ENCODE measurements at regions not wholly inside any gene's neighbourhood (a gene's known extent, or its start where the extent isn't known, plus 50 kb on each side); places are given as distances from the start of the nearest gene placed in this dataset.
"Not testable (repeated sequence)": the region's sequence is repeated elsewhere in the genome, so short reads cannot be mapped to it uniquely, and the experiment has no call there.

- Histone ChIP-seq H3K4me2 (no peak overlapping the region), H3K9ac (no peak overlapping the region), H4K20me1 (peaks cover 0 to 9% (median 0%) of the 10 kb centered on the region in 11 experiments; a peak in 4 of 22 replicates), H3K4me1 (no peaks in the 10 kb centered on the region), H3K27ac (no peak overlapping the region), H3K36me3 (peaks cover 7 to 27% (median 18%) of the 10 kb centered on the region in 11 experiments; a peak in 16 of 22 replicates), H3K9me3 (replicated peaks in 1 of 11) (peaks cover 59 to 82% (median 68%) of the 10 kb centered on the region in 11 experiments), H3K4me3 (no peak overlapping the region), H3K27me3 (no peaks in the 10 kb centered on the region)
- no peak for TF ChIP-seq Cebpa-rat (IDR thresholded peaks at IDR 0.05)
Measured at GRCh38 chr5:94102849-94103248, 361.4 kb upstream of the POU5F2 start.

GRCh38 chr5:94097384-94097783 lies 356.0 kb upstream of the POU5F2 start:
- H3K9me3 ChIP-seq (replicated peaks in 1 of 11) = peaks cover 44 to 72% (median 56%) of the 10 kb centered on the region in 11 experiments
- not testable (repeated sequence) for H3K4me3 ChIP-seq, H3K27me3 ChIP-seq, H3K27ac ChIP-seq, H3K9ac ChIP-seq, H3K4me1 ChIP-seq, H3K4me2 ChIP-seq
- peaks cover 0 to 16% (median 7%) of the 10 kb centered on the region in 11 experiments; a peak in 8 of 22 replicates for H3K36me3 ChIP-seq
- peaks cover 0 to 28% (median 0%) of the 10 kb centered on the region in 11 experiments; a peak in 7 of 22 replicates for H4K20me1 ChIP-seq

GRCh38 chr5:94094793-94095441 lies 353.5 kb upstream of the POU5F2 start:
- Histone ChIP-seq H3K9ac (no peak overlapping the region), H3K27ac (no peak overlapping the region), H3K4me2 (no peak overlapping the region), H3K27me3 (no peaks in the 10 kb centered on the region), H3K36me3 (peaks cover 0 to 15% (median 0%) of the 10 kb centered on the region in 11 experiments; a peak in 7 of 22 replicates), H3K9me3 (replicated peaks in 1 of 11) (peaks cover 28 to 51% (median 37%) of the 10 kb centered on the region in 11 experiments), H4K20me1 (peaks cover 0 to 28% (median 0%) of the 10 kb centered on the region in 11 experiments; a peak in 7 of 22 replicates), H3K4me1 (no peaks in the 10 kb centered on the region), H3K4me3 (no peak overlapping the region)
- no peak for TF ChIP-seq Cebpa-rat (IDR thresholded peaks at IDR 0.05)

- no peak for TF ChIP-seq Cebpa-rat (IDR thresholded peaks at IDR 0.05)
- H3K9me3 ChIP-seq (replicated peaks in 1 of 11) = peaks cover 14 to 34% (median 21%) of the 10 kb centered on the region in 11 experiments
Measured at GRCh38 chr5:94093300-94093699, 351.9 kb upstream of the POU5F2 start.

GRCh38 chr5:94086635-94087034 lies 345.2 kb upstream of the POU5F2 start:
- not testable (repeated sequence) for H3K9ac ChIP-seq; H3K4me2 ChIP-seq; H3K9me3 ChIP-seq (replicated peaks in 1 of 11); H3K4me1 ChIP-seq; H3K4me3 ChIP-seq; H3K27me3 ChIP-seq; H3K36me3 ChIP-seq; H3K27ac ChIP-seq
- H4K20me1 ChIP-seq = peaks cover 0 to 24% (median 12%) of the 10 kb centered on the region in 11 experiments; a peak in 8 of 22 replicates

More at GRCh38 chr5:94093300-94093699, 351.9 kb upstream of the POU5F2 start:
- Histone ChIP-seq H3K27ac (no peak overlapping the region), H4K20me1 (peaks cover 0 to 30% (median 0%) of the 10 kb centered on the region in 11 experiments; a peak in 8 of 22 replicates), H3K4me2 (no peak overlapping the region), H3K4me3 (no peak overlapping the region), H3K27me3 (no peaks in the 10 kb centered on the region), H3K9ac (no peak overlapping the region), H3K36me3 (peaks cover 0 to 15% (median 0%) of the 10 kb centered on the region in 11 experiments; a peak in 5 of 22 replicates), H3K4me1 (no peaks in the 10 kb centered on the region)

GRCh38 chr5:94086194-94086593 lies 344.8 kb upstream of the POU5F2 start:
- peaks cover 0 to 29% (median 12%) of the 10 kb centered on the region in 11 experiments; a peak in 8 of 22 replicates for H4K20me1 ChIP-seq
- H3K27ac ChIP-seq = no peak overlapping the region
- H3K4me2 ChIP-seq = no peak overlapping the region
- H3K4me3 ChIP-seq = no peak overlapping the region
- H3K36me3 ChIP-seq = 0 out of 22 replicates have a peak, but pooled peaks cover 0 to 3% (median 0%) of the 10 kb centered on the region in 11 experiments
- no peaks in the 10 kb centered on the region for H3K4me1 ChIP-seq
- no peak overlapping the region for H3K9ac ChIP-seq
- H3K27me3 ChIP-seq = no peaks in the 10 kb centered on the region
- peaks cover 0 to 8% (median 3%) of the 10 kb centered on the region in 11 experiments; a peak in 4 of 22 replicates for H3K9me3 ChIP-seq (replicated peaks in 1 of 11)
- no peak for TF ChIP-seq Cebpa-rat (IDR thresholded peaks at IDR 0.05)

- 0 out of 22 replicates have a peak, but pooled peaks cover 0 to 3% (median 0%) of the 10 kb centered on the region in 11 experiments for H3K36me3 ChIP-seq
- no peak overlapping the region for H3K9ac ChIP-seq
- peaks cover 0 to 43% (median 11%) of the 10 kb centered on the region in 11 experiments; a peak in 11 of 22 replicates for H4K20me1 ChIP-seq
- H3K27ac ChIP-seq = no peak overlapping the region
- no peaks in the 10 kb centered on the region for H3K27me3 ChIP-seq
- H3K4me2 ChIP-seq = no peak overlapping the region
- no peaks in the 10 kb centered on the region for H3K4me1 ChIP-seq
- no peak overlapping the region for H3K4me3 ChIP-seq
- H3K9me3 ChIP-seq (replicated peaks in 1 of 11) = peaks cover 0 to 8% (median 3%) of the 10 kb centered on the region in 11 experiments; a peak in 4 of 22 replicates
- no peak for TF ChIP-seq Cebpa-rat (IDR thresholded peaks at IDR 0.05)
Measured at GRCh38 chr5:94082405-94082804, 341.0 kb upstream of the POU5F2 start.

- TF ChIP-seq Cebpa-rat (IDR thresholded peaks at IDR 0.05) = no peak
- H3K9ac ChIP-seq = no peak overlapping the region
- peaks cover 0 to 8% (median 3%) of the 10 kb centered on the region in 11 experiments; a peak in 4 of 22 replicates for H3K9me3 ChIP-seq (replicated peaks in 1 of 11)
- H3K27ac ChIP-seq = no peak overlapping the region
- H3K4me2 ChIP-seq = no peak overlapping the region
- no peaks in the 10 kb centered on the region for H3K27me3 ChIP-seq
- H3K36me3 ChIP-seq = 0 out of 22 replicates have a peak, but pooled peaks cover 0 to 3% (median 0%) of the 10 kb centered on the region in 11 experiments
- H4K20me1 ChIP-seq = peaks cover 0 to 43% (median 9%) of the 10 kb centered on the region in 11 experiments; a peak in 11 of 22 replicates
- H3K4me3 ChIP-seq = no peak overlapping the region
- H3K4me1 ChIP-seq = no peaks in the 10 kb centered on the region
Measured at GRCh38 chr5:94081088-94081487, 339.7 kb upstream of the POU5F2 start.

GRCh38 chr5:94080390-94080789 lies 339.0 kb upstream of the POU5F2 start:
- Histone ChIP-seq H3K4me2 (no peak overlapping the region), H3K27ac (no peak overlapping the region), H3K9ac (no peak overlapping the region), H3K9me3 (replicated peaks in 1 of 11) (peaks cover 0 to 6% (median 3%) of the 10 kb centered on the region in 11 experiments; a peak in 4 of 22 replicates), H3K36me3 (0 out of 22 replicates have a peak, but pooled peaks cover 0 to 3% (median 0%) of the 10 kb centered on the region in 11 experiments), H3K4me3 (no peak overlapping the region), H3K27me3 (no peaks in the 10 kb centered on the region), H4K20me1 (peaks cover 0 to 43% (median 9%) of the 10 kb centered on the region in 11 experiments; a peak in 12 of 22 replicates), H3K4me1 (no peaks in the 10 kb centered on the region)
- TF ChIP-seq Cebpa-rat (IDR thresholded peaks at IDR 0.05) = no peak

Measured in BLaER1 treated with 17β-estradiol and CSF1 and Interleukin-3, amounts not matched to agents 10 nM and 100 nM (cell line).